SK-N-SH treated with all-trans-retinoic acid at 6 μM for 48 hours (cell line): ENCODE measurements at regions not wholly inside any gene's neighbourhood (a gene's known extent, or its start where the extent isn't known, plus 50 kb on each side); places are given as distances from the start of the nearest gene placed in this dataset.

ENCODE experiments used
- CSDC2 ChIP-seq: fragments of 250-450 bp; sonication (Bioruptor Pico); IDR thresholded peaks from 2 replicates; pipeline ENCODE4 v1.5.0; 2020; ENCODE audit warnings: mild to moderate bottlenecking, moderate library complexity
- ESRRG ChIP-seq: fragments of 250-450 bp; sonication (Bioruptor Pico); IDR thresholded peaks from 2 replicates; pipeline ENCODE4 v1.6.1; 2021; ENCODE audit warnings: mild to moderate bottlenecking
- GLIS3 ChIP-seq: fragments of 250-450 bp; sonication (Bioruptor Pico); IDR thresholded peaks from 2 replicates; pipeline ENCODE4 v1.5.0; 2020; ENCODE audit warnings: mild to moderate bottlenecking, moderate library complexity
- RARB ChIP-seq: fragments of 250-450 bp; sonication (Bioruptor Pico); IDR thresholded peaks from 2 replicates; pipeline ENCODE4 v1.8.0; 2021; ENCODE audit warnings: mild to moderate bottlenecking, moderate library complexity
- SNAI2 ChIP-seq: fragments of 250-450 bp; sonication (Bioruptor Pico); IDR thresholded peaks from 2 replicates; pipeline ENCODE4 v1.5.0; 2020; ENCODE audit warnings: mild to moderate bottlenecking, moderate library complexity
- TOX ChIP-seq: fragments of 250-450 bp; sonication (Bioruptor Pico); IDR thresholded peaks from 2 replicates; pipeline ENCODE4 v1.8.0; 2021; ENCODE audit warnings: mild to moderate bottlenecking, moderate library complexity, borderline replicate concordance
- ZFP3 ChIP-seq: fragments of 250-450 bp; sonication (Bioruptor Pico); IDR thresholded peaks from 2 replicates; pipeline ENCODE4 v1.5.0; 2020; ENCODE audit warnings: mild to moderate bottlenecking, moderate library complexity
- ZFP30 ChIP-seq: fragments of 450-650 bp; formaldehyde crosslinking; IDR thresholded peaks from 2 replicates; pipeline ENCODE4 v1.5.0; 2022; ENCODE audit warnings: mild to moderate bottlenecking, moderate library complexity
- ZNF70 ChIP-seq: fragments of 450-650 bp; formaldehyde crosslinking; IDR thresholded peaks from 2 replicates; pipeline ENCODE4 v1.5.0; 2020; ENCODE audit warnings: mild to moderate bottlenecking, moderate library complexity
- ZNF8 ChIP-seq: fragments of 450-650 bp; formaldehyde crosslinking; IDR thresholded peaks from 2 replicates; pipeline ENCODE4 v1.5.0; 2020; ENCODE audit warnings: mild to moderate bottlenecking, moderate library complexity
- TF ChIP-seq, protein P1 (sequence below): fragments of 250-450 bp; sonication (Bioruptor Pico); IDR thresholded peaks from 2 replicates; pipeline ENCODE4 v1.8.0; 2020; ENCODE audit warnings: mild to moderate bottlenecking, moderate library complexity, borderline replicate concordance
- TF ChIP-seq, protein P2 (sequence below): fragments of 250-450 bp; sonication (Bioruptor Pico); IDR thresholded peaks from 2 replicates; pipeline ENCODE4 v1.5.1; 2020; ENCODE audit warnings: low read depth, mild to moderate bottlenecking, moderate library complexity
- TF ChIP-seq, protein P3 (sequence below): fragments of 250-450 bp; sonication (Bioruptor Pico); IDR thresholded peaks from 2 replicates; pipeline ENCODE4 v1.8.0; 2021; ENCODE audit warnings: low read depth, mild to moderate bottlenecking, moderate library complexity, borderline replicate concordance

DNA sequence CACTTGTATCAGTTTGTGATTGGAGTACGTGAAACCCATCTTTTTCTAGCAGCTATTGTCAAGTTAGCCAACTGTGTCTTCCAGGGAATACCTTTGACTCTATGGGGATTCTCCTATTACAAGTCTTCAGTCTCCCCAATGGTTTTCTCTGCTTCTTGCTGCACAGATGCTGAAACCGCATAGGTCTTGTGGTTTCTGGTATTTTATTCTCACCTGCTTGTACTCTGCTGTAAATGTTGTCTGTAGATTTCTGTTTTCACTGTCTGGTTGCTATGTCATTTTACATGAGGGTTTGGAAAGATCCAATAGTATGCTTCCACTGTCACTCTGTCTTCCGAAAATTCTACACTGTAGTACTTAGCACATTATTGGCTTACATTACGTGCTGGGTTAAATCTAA, 1196.9 kb upstream of the C9orf72 start:
- TF ChIP-seq RARB (CRISPR knock-in tag) (no peak), ZNF70 (CRISPR knock-in tag) (no peak), CSDC2 (CRISPR knock-in tag) (no peak), ZFP30 (CRISPR knock-in tag) (no peak), ZFP3 (no peak), SNAI2 (no peak), TOX (CRISPR knock-in tag) (no peak), ESRRG (CRISPR knock-in tag) (no peak), ZNF8 (CRISPR knock-in tag) (no peak), GLIS3 (CRISPR knock-in tag) (no peak)
- TF ChIP-seq, protein P1, sequence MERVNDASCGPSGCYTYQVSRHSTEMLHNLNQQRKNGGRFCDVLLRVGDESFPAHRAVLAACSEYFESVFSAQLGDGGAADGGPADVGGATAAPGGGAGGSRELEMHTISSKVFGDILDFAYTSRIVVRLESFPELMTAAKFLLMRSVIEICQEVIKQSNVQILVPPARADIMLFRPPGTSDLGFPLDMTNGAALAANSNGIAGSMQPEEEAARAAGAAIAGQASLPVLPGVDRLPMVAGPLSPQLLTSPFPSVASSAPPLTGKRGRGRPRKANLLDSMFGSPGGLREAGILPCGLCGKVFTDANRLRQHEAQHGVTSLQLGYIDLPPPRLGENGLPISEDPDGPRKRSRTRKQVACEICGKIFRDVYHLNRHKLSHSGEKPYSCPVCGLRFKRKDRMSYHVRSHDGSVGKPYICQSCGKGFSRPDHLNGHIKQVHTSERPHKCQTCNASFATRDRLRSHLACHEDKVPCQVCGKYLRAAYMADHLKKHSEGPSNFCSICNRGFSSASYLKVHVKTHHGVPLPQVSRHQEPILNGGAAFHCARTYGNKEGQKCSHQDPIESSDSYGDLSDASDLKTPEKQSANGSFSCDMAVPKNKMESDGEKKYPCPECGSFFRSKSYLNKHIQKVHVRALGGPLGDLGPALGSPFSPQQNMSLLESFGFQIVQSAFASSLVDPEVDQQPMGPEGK (CRISPR knock-in tag): no peak
- TF ChIP-seq, protein P2, sequence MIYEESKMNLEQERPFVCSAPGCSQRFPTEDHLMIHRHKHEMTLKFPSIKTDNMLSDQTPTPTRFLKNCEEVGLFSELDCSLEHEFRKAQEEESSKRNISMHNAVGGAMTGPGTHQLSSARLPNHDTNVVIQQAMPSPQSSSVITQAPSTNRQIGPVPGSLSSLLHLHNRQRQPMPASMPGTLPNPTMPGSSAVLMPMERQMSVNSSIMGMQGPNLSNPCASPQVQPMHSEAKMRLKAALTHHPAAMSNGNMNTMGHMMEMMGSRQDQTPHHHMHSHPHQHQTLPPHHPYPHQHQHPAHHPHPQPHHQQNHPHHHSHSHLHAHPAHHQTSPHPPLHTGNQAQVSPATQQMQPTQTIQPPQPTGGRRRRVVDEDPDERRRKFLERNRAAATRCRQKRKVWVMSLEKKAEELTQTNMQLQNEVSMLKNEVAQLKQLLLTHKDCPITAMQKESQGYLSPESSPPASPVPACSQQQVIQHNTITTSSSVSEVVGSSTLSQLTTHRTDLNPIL: no peak
- TF ChIP-seq, protein P3, sequence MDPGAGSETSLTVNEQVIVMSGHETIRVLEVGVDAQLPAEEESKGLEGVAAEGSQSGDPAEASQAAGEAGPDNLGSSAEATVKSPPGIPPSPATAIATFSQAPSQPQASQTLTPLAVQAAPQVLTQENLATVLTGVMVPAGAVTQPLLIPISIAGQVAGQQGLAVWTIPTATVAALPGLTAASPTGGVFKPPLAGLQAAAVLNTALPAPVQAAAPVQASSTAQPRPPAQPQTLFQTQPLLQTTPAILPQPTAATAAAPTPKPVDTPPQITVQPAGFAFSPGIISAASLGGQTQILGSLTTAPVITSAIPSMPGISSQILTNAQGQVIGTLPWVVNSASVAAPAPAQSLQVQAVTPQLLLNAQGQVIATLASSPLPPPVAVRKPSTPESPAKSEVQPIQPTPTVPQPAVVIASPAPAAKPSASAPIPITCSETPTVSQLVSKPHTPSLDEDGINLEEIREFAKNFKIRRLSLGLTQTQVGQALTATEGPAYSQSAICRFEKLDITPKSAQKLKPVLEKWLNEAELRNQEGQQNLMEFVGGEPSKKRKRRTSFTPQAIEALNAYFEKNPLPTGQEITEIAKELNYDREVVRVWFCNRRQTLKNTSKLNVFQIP (CRISPR knock-in tag): no peak
